HG03460 (cell line): ENCODE measurements at regions not wholly inside any gene's neighbourhood (a gene's known extent, or its start where the extent isn't known, plus 50 kb on each side); places are given as distances from the start of the nearest gene placed in this dataset.

Experiments
- ATAC-seq: cut with Tn5 transposase; IDR thresholded peaks from one replicate; pipeline ENCODE4 v1.9.1; 2021; ENCODE audit not compliant: unreplicated experiment

- ATAC-seq = peak; percentile 67
Measured at GRCh38 chr12:4857472-4858291, 52.0 kb upstream of the KCNA1 start.

- ATAC-seq = no peak
Measured at GRCh38 chr12:4858386-4858785, 51.3 kb upstream of the KCNA1 start.

- ATAC-seq = no peak
Measured at GRCh38 chr12:4859478-4860210, 50.1 kb upstream of the KCNA1 start.
